CD4-positive, alpha-beta T cell treated with Interleukin-1 beta for 1 hour (primary cell): ENCODE measurements at regions not wholly inside any gene's neighbourhood (a gene's known extent, or its start where the extent isn't known, plus 50 kb on each side); places are given as distances from the start of the nearest gene placed in this dataset.

ENCODE experiments used
- DNase-seq, 2 donors: peaks; one replicate each; pipeline ENCODE4 v3.0.0-alpha.2; 2020 to 2022

DNA sequence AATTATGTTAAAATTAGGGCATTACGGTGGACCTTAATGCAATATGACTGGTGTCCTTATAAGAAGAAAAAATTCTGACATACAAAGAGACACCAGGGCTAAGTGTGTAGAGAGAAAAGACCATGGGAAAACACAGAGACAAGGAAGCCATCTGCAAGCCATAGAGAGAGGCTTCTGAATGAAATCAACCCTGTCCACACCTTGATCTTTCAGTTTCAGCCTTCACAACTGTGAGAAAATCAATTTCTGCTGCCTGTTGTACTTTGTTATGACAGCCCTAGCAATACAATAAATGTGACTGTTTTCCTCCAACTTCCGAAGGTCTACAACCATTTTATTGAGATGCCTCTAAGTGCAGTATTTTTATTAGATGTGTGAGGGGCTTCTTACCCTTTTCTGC is 1407.2 kb downstream of the MRPL39 start:
- DNase-seq = no peak

DNA sequence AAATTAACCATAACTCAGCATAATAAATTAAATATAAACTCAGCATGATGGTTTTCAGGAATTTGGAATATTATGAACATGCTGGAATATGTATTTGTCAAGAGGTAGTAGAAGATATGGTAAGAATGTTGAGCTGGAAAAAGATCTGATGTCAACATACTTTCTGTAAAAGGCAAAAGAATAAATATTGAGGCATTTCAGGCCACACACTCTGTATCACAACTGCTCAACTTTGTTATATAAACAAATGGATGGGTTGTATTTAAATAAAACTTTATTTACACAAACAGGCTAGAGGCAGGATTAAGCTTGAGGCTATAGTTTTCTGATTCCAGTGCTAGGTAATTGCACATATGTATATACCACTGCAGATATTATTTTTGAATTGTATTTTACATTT is 1409.4 kb downstream of the MRPL39 start:
- no peak for DNase-seq

DNA sequence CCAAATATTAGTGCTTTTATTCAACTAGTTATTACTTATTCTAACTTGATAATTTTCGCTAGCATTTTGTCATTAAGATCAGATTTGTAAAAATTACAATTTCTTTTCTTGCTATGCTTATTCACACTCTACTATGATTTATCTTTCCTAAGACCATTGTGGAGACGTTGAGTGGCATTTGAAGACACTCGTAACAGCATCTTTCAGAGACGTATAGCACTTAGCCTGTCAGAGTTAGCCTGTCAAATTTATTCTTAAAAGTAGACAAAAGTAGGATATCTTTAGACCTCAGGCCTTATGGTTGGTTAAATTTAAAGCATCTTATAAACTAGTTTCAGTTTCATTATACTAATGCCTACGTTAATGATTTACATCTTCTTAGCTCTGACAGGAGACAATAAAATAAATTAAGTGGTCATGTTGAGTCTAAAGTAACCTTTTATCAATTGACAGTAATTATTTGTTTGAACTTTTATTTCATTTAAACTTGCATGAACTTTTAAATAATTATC is 1410.1 kb downstream of the MRPL39 start:
- no peak for DNase-seq

DNA sequence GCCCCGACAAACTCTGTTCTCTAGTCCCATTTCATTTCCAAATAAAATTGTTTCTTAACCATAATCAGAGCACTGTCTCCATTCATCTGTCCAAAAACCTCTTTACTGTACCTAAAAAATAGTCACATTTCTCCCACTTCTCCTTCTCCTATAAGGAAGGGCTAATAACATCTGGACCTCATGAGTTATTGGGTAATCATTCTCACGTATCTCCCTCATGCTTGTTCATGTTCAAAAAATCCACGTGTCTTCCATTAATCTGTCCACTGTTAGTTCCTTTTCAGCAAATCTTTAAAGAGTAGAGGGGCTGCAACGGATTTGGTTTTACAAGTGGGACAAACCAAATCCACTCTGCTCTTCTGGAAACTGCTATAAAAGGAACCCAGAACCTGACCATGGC is 1418.8 kb downstream of the MRPL39 start:
- DNase-seq = no peak

DNA sequence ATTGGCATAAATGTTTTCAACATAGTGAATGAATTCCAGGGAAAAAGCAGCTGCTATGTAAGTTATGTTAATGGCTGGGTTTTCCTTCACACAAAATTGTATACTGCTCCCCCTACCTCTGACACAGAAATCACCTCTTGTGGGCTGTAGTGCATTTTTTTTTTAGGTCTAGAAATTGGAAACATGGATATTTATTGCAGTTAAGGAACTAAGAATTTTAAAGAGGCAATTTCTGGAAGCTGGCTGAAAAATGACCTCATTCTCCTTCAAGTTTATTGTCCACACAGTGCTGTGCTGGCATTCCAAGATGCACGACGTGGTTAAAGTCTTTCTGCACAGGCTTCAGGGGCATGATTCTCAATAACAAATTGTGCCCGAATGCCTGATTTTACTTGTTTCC is 1424.2 kb downstream of the MRPL39 start:
- DNase-seq = no peak

DNA sequence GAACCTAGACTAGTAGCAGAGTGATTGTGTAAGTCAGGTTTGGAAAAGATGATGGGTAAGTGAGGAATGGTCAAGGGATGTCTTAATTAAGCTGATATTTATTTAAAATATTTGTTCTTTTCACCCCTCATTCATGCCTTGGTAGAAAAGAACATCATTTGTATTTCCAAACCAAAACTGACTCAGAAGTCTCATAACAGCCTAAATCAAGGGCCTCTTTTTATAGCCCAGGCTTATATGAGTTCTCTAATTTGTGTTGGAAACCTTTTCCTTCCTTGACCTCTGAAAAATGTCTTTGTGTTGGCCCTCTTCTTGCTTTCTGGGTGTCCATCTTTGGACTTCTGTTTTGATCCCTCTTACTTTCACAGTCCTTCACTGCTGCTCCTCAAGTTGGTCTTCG is 1428.2 kb downstream of the MRPL39 start:
- DNase-seq = no peak

DNA sequence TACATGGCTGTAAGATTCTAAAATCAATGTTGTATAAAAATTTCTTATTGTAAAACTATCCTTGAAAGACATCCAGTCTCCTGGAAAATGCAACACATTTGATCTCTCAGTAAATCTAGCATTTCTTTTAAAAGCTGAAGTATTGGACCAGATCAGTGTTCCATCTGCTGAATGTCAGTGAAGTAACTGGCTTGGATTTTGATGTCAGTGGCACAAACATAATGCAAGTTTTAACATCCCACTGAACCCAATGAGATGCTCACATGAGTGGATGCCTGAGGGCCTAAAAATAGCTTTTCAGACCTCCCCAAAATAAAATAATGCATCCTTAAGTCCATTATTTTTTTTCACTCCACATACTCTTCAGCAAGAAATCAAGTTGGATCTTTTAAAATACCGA is 1432.2 kb downstream of the MRPL39 start:
- no peak for DNase-seq

DNA sequence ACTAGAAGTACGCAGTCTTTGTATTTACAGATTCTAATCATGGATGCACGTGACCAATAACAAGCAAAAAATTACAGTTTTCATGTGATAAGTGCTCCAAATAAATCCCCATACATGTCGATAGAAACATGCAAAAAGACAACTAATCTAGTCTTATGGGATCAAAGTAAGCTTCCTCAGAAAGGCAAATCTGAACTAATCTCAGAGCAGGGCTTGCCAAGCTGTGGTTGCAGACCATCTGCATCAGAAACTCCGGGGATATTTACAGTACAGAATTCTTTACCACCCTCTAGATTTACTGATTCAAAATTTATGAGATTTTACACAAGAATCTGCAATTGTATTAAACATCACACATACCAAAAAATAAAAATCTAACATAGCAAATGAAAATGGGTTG is 1435.5 kb downstream of the MRPL39 start:
- no peak for DNase-seq

DNA sequence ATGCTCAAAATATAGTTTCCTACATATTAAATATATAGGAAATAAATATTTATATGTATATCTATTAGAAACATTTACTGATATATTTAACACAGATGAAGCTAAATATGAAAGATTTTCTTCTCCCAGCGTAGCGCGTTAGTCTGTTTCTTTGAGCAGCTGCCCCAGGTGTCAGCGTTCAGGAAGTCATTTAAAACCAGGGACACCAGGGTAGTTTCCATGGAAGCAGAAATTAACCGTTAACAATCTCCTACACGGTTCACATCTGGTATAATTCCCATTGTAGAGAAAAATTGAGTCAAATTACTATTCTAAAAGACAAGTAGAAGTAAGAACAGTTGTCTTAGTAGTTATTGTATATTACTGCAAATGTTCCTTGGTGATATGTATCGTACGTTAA is 1443.7 kb downstream of the MRPL39 start:
- DNase-seq = no peak

DNA sequence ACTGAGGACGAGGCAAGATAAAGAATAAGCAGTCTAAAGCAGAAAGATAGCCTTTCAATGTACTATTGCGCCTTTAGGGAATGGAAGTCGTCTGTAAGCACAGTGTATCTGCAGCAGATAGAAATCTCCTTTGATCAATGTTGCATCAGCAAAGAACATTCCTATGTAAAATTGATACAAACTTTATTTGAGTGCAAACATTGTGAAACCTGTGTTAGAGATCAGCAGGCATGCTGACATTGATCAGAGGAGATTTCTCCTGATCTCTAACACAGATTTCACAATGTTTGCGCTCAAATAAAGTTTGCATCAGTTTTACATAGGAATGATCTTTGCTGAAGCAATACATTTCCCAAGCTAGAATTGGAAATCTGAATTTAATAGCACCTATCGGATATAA is 1446.8 kb downstream of the MRPL39 start:
- DNase-seq = no peak

DNA sequence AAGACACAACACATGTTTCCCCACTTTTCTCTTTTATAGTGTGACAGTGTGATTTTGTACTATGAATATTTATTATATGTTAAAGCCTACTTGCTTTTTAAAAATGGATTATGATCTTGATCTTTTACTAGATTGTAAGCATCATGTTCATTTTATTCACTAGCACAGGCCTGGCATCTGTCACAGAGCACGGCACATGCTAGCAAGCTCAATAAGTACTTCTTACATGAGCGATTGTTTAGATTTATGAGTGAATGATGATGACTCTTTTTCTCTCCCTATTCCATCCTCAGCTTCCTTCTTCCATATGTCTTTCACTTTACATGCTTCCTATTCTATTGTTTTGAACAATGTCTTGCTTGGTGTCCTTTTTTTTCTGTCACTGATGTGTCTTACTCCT is 1454.1 kb downstream of the MRPL39 start:
- DNase-seq = no peak

DNA sequence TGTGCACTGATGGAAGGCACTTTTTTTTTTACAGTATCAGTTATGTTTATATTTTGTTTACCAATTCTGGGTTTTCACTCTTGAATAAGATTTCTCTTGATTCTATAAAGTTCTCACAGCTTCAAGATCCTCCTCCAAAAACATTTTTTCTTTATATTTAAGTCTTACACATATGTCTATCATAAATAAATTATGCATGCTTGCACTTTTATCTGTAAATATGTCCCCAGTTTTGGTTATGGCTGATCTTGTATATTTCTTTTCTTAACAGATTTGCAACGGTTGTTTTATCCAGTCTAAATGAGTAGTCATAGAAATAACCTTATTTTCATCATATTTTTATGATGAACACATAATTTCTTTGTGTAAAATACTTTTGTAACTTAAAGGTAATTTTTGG is 1456.5 kb downstream of the MRPL39 start:
- DNase-seq = no peak

DNA sequence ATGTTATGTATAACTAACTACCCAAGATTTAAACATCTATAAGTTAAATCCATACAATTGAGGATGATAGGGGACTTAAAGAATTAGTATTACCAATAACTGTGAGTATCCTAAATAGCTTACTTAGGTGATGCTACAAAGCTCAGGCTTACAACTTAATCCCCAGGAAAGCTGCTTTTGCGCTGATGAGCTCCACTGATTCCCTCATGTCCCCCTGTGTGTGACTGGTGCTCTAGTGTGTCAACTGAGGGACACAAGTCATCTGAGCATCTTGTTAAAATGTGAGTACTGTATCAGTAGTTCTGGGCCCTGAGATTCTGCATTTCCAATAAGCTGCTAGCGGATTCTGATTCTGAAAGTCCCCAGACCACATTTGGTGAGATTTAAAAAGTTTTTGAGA is 1458.8 kb downstream of the MRPL39 start:
- no peak for DNase-seq

DNA sequence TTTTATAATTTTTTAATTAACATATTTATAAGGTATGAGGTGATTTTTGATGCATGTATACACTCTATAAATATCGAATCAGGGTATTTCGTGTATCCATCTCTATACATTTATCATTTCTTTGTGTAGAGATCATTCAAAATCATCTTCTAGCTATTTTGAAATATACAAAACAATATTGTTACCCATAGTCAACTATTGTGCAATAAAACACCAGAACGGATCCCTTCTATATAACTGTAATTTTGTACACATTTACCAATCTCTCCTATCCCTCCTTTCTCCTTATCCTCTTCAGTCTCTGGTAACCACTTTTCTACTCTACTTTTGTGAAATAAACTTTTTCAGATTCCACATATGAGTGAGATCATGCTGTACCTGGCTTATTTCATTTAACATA is 1459.6 kb downstream of the MRPL39 start:
- DNase-seq = no peak

DNA sequence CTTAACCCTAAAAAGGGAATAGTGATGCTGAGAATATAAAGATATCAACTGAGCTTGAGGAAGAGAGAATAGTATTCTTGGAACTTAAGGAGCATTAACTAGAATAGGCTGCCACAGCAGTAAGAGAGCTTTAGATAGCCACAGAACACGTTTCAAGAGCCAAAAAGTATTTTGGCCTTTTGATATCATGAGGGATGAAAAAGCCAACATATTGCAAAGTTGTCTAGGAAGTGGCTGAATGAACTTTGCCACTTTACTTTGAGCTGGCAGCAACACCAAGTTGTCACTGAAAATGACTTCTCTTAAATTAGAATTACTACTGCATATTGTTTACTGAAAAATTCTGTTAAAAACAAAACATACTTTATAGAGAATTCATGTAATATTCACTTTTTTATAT is 1476.2 kb downstream of the MRPL39 start:
- no peak for DNase-seq

DNA sequence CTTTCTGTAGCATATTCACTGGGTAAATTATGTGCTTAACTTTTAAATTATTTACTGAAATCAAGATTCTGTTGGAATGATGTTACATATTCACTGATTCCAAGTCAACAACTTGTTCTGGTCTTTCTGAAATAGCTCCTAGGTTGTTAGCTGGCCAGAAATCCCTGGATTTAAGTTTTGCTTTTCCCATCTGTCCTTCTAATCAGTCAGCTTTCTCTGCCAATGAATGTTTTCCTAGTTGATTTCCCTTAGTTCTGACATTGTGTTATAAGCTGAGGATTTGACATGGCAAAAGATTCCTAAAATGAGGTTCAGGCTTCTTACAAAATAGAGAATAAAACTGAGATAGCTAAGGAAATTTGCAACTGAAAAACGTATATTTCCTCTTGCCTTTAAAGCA is 1479.6 kb downstream of the MRPL39 start:
- no peak for DNase-seq

DNA sequence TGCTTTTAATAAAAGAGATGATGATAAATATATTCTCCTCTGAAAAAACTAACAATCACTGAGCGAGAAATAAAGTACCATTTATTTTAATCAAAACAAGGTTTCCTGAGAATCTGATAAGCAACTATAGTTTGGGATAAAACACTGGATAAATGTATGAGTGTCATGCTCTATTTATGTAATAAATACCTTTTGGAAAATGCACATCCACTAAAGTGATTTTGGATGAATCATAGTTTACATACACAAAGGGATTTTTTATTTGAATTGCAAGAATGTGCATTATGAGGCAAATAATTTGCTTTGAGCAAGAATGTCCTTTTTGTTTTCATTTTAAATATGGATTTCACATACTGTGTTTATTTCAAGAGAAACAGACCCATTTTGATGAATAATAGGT is 1483.5 kb downstream of the MRPL39 start:
- DNase-seq = no peak

DNA sequence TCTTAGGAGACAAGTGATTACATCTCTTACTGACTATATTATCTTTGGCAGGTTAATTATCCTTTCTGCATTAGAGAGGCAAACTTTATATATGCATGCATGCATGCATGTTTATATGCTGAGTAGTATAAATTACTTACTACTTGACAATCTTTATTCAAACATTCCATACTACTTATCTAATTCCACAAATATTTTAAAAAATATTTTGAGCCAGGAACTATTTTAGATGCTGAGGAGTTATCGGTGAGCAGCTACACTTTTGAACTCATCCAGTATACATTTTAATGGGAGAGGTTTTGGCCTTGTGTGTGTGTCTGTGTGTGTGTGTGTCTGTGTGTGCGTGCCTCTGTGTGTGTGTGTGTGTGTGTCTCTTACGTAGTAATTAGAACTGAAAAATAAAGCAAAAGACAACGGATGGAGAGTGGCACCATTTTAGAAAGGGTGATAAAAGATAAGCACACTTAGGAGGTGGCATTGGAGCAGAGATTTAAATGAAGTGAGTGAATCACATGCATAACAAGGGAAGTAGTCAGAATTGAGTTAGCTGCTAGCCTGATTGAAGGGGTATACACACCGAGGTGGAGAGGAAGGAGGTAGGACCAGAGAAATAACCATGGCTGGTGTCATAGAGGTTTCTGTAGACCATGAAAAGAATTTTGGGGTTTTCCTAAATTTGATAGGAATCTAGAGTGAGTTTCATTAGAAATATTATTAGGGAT is 1488.4 kb downstream of the MRPL39 start:
- DNase-seq = no peak

DNA sequence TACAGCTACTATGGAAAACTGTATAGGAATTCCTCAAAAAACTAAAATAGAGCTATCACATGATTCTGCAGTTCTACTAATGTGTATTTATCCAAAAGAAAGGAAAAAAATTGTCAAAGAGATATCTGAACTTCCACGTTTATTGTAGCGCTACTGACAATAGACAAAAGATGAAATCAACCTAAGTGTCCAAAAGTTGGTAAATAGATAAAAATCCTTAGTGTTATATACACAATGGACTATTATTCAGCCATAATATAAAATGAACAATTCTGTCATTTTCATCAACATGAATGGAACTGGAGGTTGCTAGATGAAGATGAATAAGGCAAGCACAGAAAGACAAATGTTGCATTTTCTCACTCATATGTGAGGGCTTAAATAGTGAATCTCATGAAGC is 1492.1 kb downstream of the MRPL39 start:
- no peak for DNase-seq

DNA sequence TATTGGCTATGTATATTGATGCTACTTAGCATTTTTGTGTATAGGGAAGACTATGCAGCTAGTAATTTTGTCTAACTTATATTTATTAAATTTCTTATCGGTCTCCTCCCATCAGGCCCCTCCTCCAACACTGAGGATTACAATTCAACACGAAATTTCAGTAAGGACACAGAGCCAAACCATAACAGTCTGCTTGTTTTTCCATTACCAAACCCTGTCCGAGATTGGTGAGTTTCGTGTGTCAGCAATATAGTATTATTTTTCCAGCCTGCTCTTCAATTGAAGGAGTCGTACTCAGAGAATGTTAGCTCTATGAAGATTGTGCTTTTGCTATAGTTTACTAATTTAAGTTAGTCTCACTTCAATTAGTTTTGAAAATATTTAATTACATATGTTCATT is 1495.3 kb downstream of the MRPL39 start:
- DNase-seq = no peak

DNA sequence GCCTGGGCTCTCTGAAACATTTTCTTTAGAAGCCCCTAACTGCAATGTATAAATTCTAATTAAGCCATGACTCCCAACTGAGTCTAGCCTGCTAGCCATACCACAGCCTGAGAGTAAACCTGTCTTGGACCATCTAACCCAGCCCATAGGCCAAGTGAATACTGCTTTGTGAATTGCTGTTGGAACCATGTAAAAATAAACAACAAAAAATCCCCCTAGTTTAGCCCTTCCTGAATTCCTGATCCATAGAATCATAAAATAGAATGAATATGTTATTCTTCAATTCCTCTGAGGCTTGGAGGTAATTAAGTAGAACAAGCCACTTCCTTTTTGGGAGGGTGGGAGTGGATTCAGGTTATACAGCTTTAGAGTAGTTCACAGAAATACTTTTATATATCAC is 1496.4 kb downstream of the MRPL39 start:
- no peak for DNase-seq

DNA sequence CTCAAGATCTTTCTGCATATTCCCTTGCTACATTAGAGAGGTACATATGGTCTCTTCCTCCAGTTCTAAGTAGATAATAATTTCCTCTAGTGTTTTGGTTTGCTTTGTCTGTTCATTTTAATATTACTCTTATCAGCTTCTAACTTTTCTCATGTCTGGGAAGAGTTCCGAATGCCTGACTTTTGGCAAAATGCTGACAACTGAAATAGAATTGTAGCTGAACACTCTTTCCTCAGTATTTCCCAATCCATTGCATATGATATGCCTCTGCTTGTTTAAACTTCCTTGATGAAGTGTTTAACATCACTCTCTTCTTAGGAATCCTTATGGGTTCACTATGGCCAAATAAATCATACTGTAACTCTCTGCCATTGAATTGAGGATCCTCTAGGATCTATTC is 1510.1 kb downstream of the MRPL39 start:
- no peak for DNase-seq

DNA sequence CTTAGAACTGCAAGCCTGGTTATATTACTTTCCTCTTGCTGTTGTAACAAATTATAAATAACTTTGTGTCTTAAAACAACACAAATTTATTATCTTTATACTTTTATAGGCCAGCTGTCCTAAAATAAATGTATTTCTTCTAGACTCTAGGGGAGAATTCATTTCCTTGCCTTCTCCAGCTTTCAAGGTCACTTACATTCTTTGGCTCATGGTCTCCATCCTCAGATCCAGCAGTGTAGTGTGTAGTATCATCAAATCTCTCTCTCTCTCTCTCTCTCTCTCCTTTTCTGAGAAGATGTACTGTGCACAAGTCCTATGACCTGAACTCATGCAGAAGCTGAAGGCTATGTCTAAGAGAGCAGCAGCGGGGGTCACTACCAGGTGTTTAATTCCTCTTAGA is 1510.6 kb downstream of the MRPL39 start:
- no peak for DNase-seq

DNA sequence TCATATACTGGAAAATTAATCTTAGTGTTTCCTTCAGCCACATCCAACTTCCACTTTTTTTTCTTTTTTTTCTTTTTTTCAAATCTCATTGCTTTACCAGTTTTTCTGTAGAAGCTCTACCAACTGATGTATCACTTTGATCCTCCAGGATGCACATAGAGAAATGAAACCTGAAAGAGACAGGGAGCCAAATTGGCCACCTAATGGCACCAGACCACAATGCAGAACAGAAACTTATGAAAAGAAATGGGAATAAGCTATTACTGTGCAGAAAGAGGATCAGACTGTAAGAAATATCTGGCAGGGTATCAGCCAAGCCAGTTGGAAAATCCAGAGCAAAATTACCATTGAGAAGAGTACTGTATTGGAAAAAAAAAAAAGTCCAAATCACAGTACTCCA is 1514.2 kb downstream of the MRPL39 start:
- no peak for DNase-seq

DNA sequence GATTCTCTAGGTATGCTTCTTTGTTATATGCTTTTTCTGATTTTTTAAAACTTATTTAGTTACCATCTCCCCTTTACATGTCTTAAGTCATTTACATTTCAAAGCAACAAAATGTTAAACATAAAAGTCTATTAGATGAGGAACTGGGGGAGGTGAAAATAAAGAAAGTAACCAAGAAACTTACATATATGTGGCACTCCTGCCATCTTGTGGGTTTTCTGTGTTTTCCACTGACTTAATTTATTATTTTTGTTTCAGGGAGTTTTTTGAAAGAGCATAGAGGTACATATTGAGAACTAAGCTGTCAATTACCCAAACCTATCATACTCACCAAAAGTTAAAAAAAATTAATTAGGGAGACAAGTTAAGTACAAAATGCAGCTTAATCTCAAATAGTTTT is 1531.1 kb downstream of the MRPL39 start:
- DNase-seq = no peak

DNA sequence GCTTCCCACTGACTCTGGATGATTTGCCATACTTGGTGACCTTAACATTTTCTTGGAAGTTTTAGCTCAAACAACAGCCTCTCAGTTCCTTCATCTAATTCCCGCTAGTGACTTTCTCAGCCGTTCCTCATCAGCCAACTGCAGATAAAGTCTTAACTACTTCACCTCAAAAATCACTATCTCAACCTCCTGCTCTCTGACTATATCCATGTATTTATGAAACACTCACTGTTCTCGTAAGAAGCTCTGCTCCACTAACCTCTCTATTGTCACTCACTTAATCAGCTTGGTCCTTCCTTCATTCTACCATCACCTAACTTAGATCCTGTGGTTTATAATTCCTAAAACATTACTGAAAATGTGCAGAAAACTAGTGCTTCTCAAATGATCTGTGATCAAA is 1551.6 kb downstream of the MRPL39 start:
- DNase-seq = no peak
